Panc1 (cell line): ENCODE measurements at regions not wholly inside any gene's neighbourhood (a gene's known extent, or its start where the extent isn't known, plus 50 kb on each side); places are given as distances from the start of the nearest gene placed in this dataset.

Experiments
- ATAC-seq: fragments of 200-7000 bp; cut with Tn5 transposase; 2 replicates; pipeline ENCODE4 v1.9.1; 2020; ENCODE audit warnings: mild to moderate bottlenecking, moderate library complexity
- BruUV-seq: library from RNA; stranded (reverse); fragments of 400-500 nt; replicated peaks from 2 replicates; lab custom pipeline; 2021; lab: Mats Ljungman, UMichigan
- CTCF ChIA-PET: fragments of 300-600 bp; sonication (Branson Sonifier 250); formaldehyde crosslinking; loops from one replicate; lab custom pipeline; 2022; ENCODE audit warnings: antibody characterized with exemption; lab: Charles Lee
- POLR2A ChIA-PET: fragments of 300-600 bp; sonication (Branson Sonifier 250); formaldehyde crosslinking; loops from one replicate; lab custom pipeline; 2022; ENCODE audit warnings: antibody characterized with exemption; lab: Charles Lee
- DNase-seq: peaks from one replicate; pipeline ENCODE4 v3.0.0-alpha.2; 2010; ENCODE audit warnings: low read depth, low spot score
- H3K27ac ChIP-seq: 2 replicates; pipeline ENCODE4 v1.5.1; 2011; ENCODE audit warnings: mild to moderate bottlenecking, low read length, inconsistent platforms
- H3K27me3 ChIP-seq: fragments of 200-500 bp; sonication (Bioruptor generic); 2 replicates; pipeline ENCODE4 v1.6.0; 2014; ENCODE audit warnings: low read length, inconsistent platforms; ENCODE audit not compliant: control insufficient read depth, insufficient read depth
- H3K36me3 ChIP-seq: fragments of 200-500 bp; sonication (Bioruptor generic); 2 replicates; pipeline ENCODE4 v1.5.1; 2014; ENCODE audit warnings: inconsistent platforms, mild to moderate bottlenecking, low read length, moderate library complexity; ENCODE audit not compliant: control insufficient read depth, insufficient read depth
- H3K4me1 ChIP-seq: 2 replicates; pipeline ENCODE4 v1.5.1; 2011; ENCODE audit warnings: inconsistent platforms, mild to moderate bottlenecking, low read length, moderate library complexity; ENCODE audit not compliant: control insufficient read depth, insufficient read depth
- H3K4me3 ChIP-seq, 2 experiments: 2 replicates each; pipeline ENCODE4 v1.5.1; 2011 to 2012; ENCODE audit warnings: low read depth in 2 of 2, low read length in 2 of 2, mild to moderate bottlenecking in 2 of 2, inconsistent platforms in 1 of 2, moderate library complexity in 1 of 2
- H3K9me3 ChIP-seq: fragments of 200-500 bp; sonication (Bioruptor generic); 2 replicates; pipeline ENCODE4 v1.5.1; 2014; ENCODE audit warnings: low read depth, mild to moderate bottlenecking, inconsistent platforms, low read length, moderate library complexity; ENCODE audit not compliant: control insufficient read depth, insufficient read depth
- CTCF ChIP-seq: fragments of 450-650 bp; IDR thresholded peaks from 2 replicates; pipeline ENCODE4 v1.5.1; 2017; ENCODE audit warnings: mild to moderate bottlenecking
- POLR2AphosphoS5 ChIP-seq: IDR thresholded peaks from 2 replicates; pipeline ENCODE4 v1.6.1; 2012; ENCODE audit warnings: mild to moderate bottlenecking, low read depth, low read length, moderate library complexity
- REST ChIP-seq, 2 experiments: IDR thresholded peaks; 2 replicates each; pipeline ENCODE4 v1.6.1; 2011 to 2012; ENCODE audit warnings: low read depth in 2 of 2, control low read depth in 1 of 2, low read length in 1 of 2, mild to moderate bottlenecking in 1 of 2, moderate library complexity in 1 of 2; ENCODE audit not compliant: insufficient read depth in 1 of 2
- SIN3A ChIP-seq: IDR thresholded peaks from 2 replicates; pipeline ENCODE4 v1.6.1; 2012; ENCODE audit warnings: low read depth, mild to moderate bottlenecking, low read length, moderate library complexity, borderline replicate concordance; ENCODE audit not compliant: insufficient read depth
- TCF7L2 ChIP-seq: IDR thresholded peaks from 2 replicates; pipeline ENCODE4 v1.6.1; 2011; ENCODE audit warnings: mild to moderate bottlenecking, low read depth, low read length, inconsistent platforms
- in situ Hi-C: cut with HindIII; loops from 2 replicates; pipeline ENCODE4 v1.10.0; 2016; ENCODE audit warnings: low sequenced_read_pairs, low pct_unique_long_range_greater_than_20kb
- intact Hi-C: fragments of 100-400 bp; cut with micrococcal nuclease; formaldehyde crosslinking; loops from one replicate; pipeline ENCODE4 v1.10.0; 2022; ENCODE audit not compliant: unreplicated experiment

- ATAC-seq, result no peak
- Histone ChIP-seq H3K27ac (no peak overlapping the region), H3K27me3 (no peaks in the 10 kb centered on the region), H3K4me1 (no peaks in the 10 kb centered on the region), H3K36me3 (no peaks in the 10 kb centered on the region), H3K9me3 (no peaks in the 10 kb centered on the region), H3K4me3 (no peak overlapping the region)
- no peak for TF ChIP-seq POLR2AphosphoS5
- no peak for TF ChIP-seq TCF7L2
- no peak for TF ChIP-seq REST (IDR thresholded peaks at IDR 0.05; ENCODE audit: insufficient read depth in 1 of 2, low read depth in 2 of 2, low read length in 1 of 2)
- no peak for TF ChIP-seq SIN3A
- TF ChIP-seq CTCF, result no peak
- ChIA-PET CTCF (no interaction called here), POLR2A (no interaction called here)
- in situ Hi-C loops, result no loop called here
- no TSS peak for BruUV-seq
- intact Hi-C loops, result no loop called here
- no peak for DNase-seq
Measured at GRCh38 chr14:30053103-30053502, 125.5 kb upstream of the PRKD1 start.

- BruUV-seq, result no TSS peak
- ChIA-PET CTCF (no interaction called here), POLR2A (no interaction called here)
- intact Hi-C loops (no loop called here), in situ Hi-C loops (no loop called here)
- Histone ChIP-seq H3K4me1 (no peaks in the 10 kb centered on the region), H3K36me3 (no peaks in the 10 kb centered on the region), H3K9me3 (no peaks in the 10 kb centered on the region), H3K27ac (no peak overlapping the region), H3K27me3 (no peaks in the 10 kb centered on the region), H3K4me3 (no peak overlapping the region)
- no peak for DNase-seq
- TF ChIP-seq REST (IDR thresholded peaks at IDR 0.05; ENCODE audit: insufficient read depth in 1 of 2, low read depth in 2 of 2, low read length in 1 of 2) (no peak), POLR2AphosphoS5 (no peak), SIN3A (no peak), TCF7L2 (no peak), CTCF (no peak)
- ATAC-seq, result no peak
Measured at GRCh38 chr14:30054201-30054600, 126.6 kb upstream of the PRKD1 start.
